ENCODE measurements at regions not wholly inside any gene's neighbourhood (a gene's known extent, or its start where the extent isn't known, plus 50 kb on each side); places are given as distances from the start of the nearest gene placed in this dataset.
A peak's percentile ranks its signal among the peaks of the same experiment; 100 is the strongest.

DNA sequence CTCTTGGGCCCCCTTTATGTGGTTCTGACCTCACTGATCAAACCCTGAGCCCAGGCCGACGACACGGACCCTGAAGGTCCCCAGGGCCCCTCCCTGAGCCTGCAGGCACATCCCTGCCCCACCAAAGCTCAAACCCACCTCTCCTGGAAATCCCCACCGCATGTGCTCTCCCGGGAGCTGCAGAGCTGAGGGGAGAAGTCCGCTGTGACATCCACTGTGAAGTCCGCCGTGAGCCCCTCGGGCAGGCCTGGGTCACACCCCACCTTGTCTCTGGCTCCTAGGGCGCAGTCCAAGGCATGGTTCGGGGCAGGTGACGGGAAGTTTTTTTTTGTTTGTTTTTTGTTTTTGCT lies 100.2 kb downstream of the MICALL2 start:
- peak; percentile 5; the same call in 1 of the 3 replicates for ATAC-seq
- no peak for TF ChIP-seq ZC3H10 (CRISPR knock-in tag; IDR thresholded peaks at IDR 0.05)
- TF ChIP-seq PPARA (CRISPR knock-in tag; IDR thresholded peaks at IDR 0.05; ENCODE audit: borderline replicate concordance) = no peak
- no peak for TF ChIP-seq ISL1 (CRISPR knock-in tag; IDR thresholded peaks at IDR 0.05)
- TF ChIP-seq ZFP3 (CRISPR knock-in tag; IDR thresholded peaks at IDR 0.05) = no peak
- TF ChIP-seq RARB (CRISPR knock-in tag; IDR thresholded peaks at IDR 0.05) = no peak
- TF ChIP-seq, protein P1, sequence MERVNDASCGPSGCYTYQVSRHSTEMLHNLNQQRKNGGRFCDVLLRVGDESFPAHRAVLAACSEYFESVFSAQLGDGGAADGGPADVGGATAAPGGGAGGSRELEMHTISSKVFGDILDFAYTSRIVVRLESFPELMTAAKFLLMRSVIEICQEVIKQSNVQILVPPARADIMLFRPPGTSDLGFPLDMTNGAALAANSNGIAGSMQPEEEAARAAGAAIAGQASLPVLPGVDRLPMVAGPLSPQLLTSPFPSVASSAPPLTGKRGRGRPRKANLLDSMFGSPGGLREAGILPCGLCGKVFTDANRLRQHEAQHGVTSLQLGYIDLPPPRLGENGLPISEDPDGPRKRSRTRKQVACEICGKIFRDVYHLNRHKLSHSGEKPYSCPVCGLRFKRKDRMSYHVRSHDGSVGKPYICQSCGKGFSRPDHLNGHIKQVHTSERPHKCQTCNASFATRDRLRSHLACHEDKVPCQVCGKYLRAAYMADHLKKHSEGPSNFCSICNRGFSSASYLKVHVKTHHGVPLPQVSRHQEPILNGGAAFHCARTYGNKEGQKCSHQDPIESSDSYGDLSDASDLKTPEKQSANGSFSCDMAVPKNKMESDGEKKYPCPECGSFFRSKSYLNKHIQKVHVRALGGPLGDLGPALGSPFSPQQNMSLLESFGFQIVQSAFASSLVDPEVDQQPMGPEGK (CRISPR knock-in tag; IDR thresholded peaks at IDR 0.05; ENCODE audit: borderline replicate concordance) = no peak

DNA sequence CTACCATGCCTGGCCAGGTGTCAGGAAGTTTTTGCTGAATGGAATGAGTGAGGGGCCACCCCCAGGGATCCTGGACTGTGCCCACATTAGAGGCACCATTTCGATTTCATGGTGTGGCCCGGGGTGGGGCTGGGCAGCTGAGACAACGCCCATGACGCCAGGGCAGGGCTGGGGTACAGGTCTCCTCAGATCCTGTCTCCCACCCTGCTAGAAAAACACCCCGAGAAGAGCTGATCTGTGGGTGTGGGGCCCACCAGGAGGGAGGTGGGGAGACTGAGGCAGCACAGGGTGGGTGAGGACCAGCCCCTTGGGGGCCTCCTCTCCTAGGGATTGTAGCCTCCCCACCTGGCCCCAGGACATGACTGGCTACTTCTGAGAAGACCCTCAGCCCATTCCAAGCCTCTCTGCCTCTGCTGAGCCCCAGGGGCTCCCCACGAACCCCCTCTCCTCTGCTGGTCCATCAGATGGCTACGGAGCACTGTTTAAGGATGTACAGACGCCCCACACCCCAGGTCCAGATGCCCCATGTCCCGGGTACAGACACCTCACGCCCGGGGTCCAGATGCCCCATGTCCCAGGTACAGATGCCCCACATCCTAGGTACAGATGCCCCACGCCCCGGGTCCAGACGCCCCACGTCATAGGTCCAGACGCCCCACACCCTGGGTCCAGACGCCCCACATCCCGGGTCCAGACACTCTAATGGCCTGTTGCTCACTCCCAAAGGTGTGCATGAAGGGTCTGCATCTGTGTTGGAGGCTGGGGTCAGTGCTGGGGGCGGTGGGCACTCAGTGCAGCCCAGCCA lies 99.4 kb downstream of the MICALL2 start:
- ATAC-seq = no peak
- TF ChIP-seq ZNF70 (CRISPR knock-in tag; IDR thresholded peaks at IDR 0.05) (no peak), CSDC2 (CRISPR knock-in tag; IDR thresholded peaks at IDR 0.05) (no peak), CSRNP3 (CRISPR knock-in tag; IDR thresholded peaks at IDR 0.05) (no peak), ESRRG (CRISPR knock-in tag; IDR thresholded peaks at IDR 0.05) (no peak), ARNTL (CRISPR knock-in tag; IDR thresholded peaks at IDR 0.05; ENCODE audit: borderline replicate concordance, low read depth) (no peak), ZFP3 (CRISPR knock-in tag; IDR thresholded peaks at IDR 0.05) (no peak), ISL1 (CRISPR knock-in tag; IDR thresholded peaks at IDR 0.05) (no peak), ZFP30 (CRISPR knock-in tag; IDR thresholded peaks at IDR 0.05) (no peak), ZNF565 (CRISPR knock-in tag; conservative IDR thresholded peaks at IDR 0.05; ENCODE audit: low read depth) (no peak), ZC3H10 (CRISPR knock-in tag; IDR thresholded peaks at IDR 0.05) (no peak), PPARA (CRISPR knock-in tag; IDR thresholded peaks at IDR 0.05; ENCODE audit: borderline replicate concordance) (no peak)

DNA sequence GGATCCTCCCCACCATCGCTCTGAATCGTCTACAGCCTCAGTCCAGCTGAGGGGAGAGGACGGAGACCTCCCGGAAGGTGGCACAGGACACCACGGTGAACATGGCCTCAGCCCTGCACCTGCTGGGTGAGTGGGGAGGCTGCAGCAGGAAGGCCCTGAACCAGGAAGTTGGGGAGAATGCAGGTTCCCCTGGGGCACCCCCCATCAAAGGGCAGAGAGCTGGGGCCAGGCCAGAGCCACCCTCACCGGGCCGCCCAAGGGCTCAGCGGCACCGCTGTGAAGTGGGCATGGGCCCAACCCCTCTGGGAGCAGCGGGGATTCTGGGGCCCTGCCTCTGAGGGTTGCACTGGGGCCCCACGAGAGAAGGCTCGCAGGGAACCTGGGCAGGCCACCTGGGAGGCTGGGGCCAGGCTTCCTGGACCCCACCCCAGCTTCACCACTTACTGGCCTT lies 98.7 kb downstream of the MICALL2 start:
- no peak for TF ChIP-seq SNAI2 (CRISPR knock-in tag; IDR thresholded peaks at IDR 0.05)
- TF ChIP-seq ZNF8 (CRISPR knock-in tag; IDR thresholded peaks at IDR 0.05) = no peak
- no peak for TF ChIP-seq ZFP3 (CRISPR knock-in tag; IDR thresholded peaks at IDR 0.05)
- no peak for TF ChIP-seq CSRNP3 (CRISPR knock-in tag; IDR thresholded peaks at IDR 0.05)
- TF ChIP-seq TOX (CRISPR knock-in tag; IDR thresholded peaks at IDR 0.05; ENCODE audit: borderline replicate concordance) = no peak
- no peak for TF ChIP-seq ISL1 (CRISPR knock-in tag; IDR thresholded peaks at IDR 0.05)
- no peak for TF ChIP-seq ARNTL (CRISPR knock-in tag; IDR thresholded peaks at IDR 0.05; ENCODE audit: borderline replicate concordance, low read depth)
- TF ChIP-seq GLIS3 (CRISPR knock-in tag; IDR thresholded peaks at IDR 0.05) = no peak
- TF ChIP-seq ZFP30 (CRISPR knock-in tag; IDR thresholded peaks at IDR 0.05) = no peak
- TF ChIP-seq RARB (CRISPR knock-in tag; IDR thresholded peaks at IDR 0.05) = no peak
- TF ChIP-seq, protein P2, sequence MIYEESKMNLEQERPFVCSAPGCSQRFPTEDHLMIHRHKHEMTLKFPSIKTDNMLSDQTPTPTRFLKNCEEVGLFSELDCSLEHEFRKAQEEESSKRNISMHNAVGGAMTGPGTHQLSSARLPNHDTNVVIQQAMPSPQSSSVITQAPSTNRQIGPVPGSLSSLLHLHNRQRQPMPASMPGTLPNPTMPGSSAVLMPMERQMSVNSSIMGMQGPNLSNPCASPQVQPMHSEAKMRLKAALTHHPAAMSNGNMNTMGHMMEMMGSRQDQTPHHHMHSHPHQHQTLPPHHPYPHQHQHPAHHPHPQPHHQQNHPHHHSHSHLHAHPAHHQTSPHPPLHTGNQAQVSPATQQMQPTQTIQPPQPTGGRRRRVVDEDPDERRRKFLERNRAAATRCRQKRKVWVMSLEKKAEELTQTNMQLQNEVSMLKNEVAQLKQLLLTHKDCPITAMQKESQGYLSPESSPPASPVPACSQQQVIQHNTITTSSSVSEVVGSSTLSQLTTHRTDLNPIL (CRISPR knock-in tag; IDR thresholded peaks at IDR 0.05; ENCODE audit: low read depth) = no peak
- TF ChIP-seq PPARA (CRISPR knock-in tag; IDR thresholded peaks at IDR 0.05; ENCODE audit: borderline replicate concordance) = no peak
- no peak for TF ChIP-seq ESRRG (CRISPR knock-in tag; IDR thresholded peaks at IDR 0.05)
- TF ChIP-seq, protein P3, sequence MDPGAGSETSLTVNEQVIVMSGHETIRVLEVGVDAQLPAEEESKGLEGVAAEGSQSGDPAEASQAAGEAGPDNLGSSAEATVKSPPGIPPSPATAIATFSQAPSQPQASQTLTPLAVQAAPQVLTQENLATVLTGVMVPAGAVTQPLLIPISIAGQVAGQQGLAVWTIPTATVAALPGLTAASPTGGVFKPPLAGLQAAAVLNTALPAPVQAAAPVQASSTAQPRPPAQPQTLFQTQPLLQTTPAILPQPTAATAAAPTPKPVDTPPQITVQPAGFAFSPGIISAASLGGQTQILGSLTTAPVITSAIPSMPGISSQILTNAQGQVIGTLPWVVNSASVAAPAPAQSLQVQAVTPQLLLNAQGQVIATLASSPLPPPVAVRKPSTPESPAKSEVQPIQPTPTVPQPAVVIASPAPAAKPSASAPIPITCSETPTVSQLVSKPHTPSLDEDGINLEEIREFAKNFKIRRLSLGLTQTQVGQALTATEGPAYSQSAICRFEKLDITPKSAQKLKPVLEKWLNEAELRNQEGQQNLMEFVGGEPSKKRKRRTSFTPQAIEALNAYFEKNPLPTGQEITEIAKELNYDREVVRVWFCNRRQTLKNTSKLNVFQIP (CRISPR knock-in tag; IDR thresholded peaks at IDR 0.05; ENCODE audit: borderline replicate concordance, low read depth) = no peak
- no peak for TF ChIP-seq OSR1 (CRISPR knock-in tag; IDR thresholded peaks at IDR 0.05)
- no peak for TF ChIP-seq ZC3H10 (CRISPR knock-in tag; IDR thresholded peaks at IDR 0.05)
- no peak for TF ChIP-seq ZNF565 (CRISPR knock-in tag; conservative IDR thresholded peaks at IDR 0.05; ENCODE audit: low read depth)
- no peak for ATAC-seq

All from SK-N-SH treated with all-trans-retinoic acid at 6 μM for 48 hours (cell line).